ENCODE measurements at regions not wholly inside any gene's neighbourhood (a gene's known extent, or its start where the extent isn't known, plus 50 kb on each side); places are given as distances from the start of the nearest gene placed in this dataset.

- CTCF ChIA-PET: no interaction called here
- peaks cover 13% of the 10 kb centered on the region for H3K27me3 ChIP-seq (ENCODE audit: insufficient read depth, low read length)
- H3K27ac ChIP-seq (ENCODE audit: low read depth, low read length): no peak overlapping the region
Observed at GRCh38 chr5:109945097-109945678, 255.5 kb downstream of the MAN2A1 start.

More at GRCh38 chr5:109945097-109945678, 255.5 kb downstream of the MAN2A1 start:
- no TSS peak for BruUV-seq (replicated peaks)
- DNase-seq (ENCODE audit: low read depth, low spot score): no peak
- no peak overlapping the region for H2AFZ ChIP-seq (ENCODE audit: low read depth, low read length, poor library complexity, severe bottlenecking)
- intact Hi-C loops (cut with micrococcal nuclease): no loop called here
- POLR2A ChIA-PET: no interaction called here
- TF ChIP-seq FOSL1 (IDR thresholded peaks at IDR 0.05; ENCODE audit: low read depth): no peak
- TF ChIP-seq ATF3 (IDR thresholded peaks at IDR 0.05): no peak
- TF ChIP-seq MAX (IDR thresholded peaks at IDR 0.05): no peak
- TF ChIP-seq SIN3A (IDR thresholded peaks at IDR 0.05; ENCODE audit: low read depth): no peak
- TF ChIP-seq EZH2 (IDR thresholded peaks at IDR 0.05): no peak
- TF ChIP-seq CBX3 (IDR thresholded peaks at IDR 0.05; ENCODE audit: low read depth): no peak
- TF ChIP-seq POLR2A (IDR thresholded peaks at IDR 0.05; ENCODE audit: borderline replicate concordance, extremely low read depth, insufficient read depth, insufficient read length): no peak
- no peak for TF ChIP-seq TCF7L2 (IDR thresholded peaks at IDR 0.05; ENCODE audit: borderline replicate concordance, extremely low read depth, insufficient read depth, insufficient read length)
- TF ChIP-seq CTCF (IDR thresholded peaks at IDR 0.05 in 2 of 3, conservative IDR thresholded peaks at IDR 0.05 in 1 of 3; ENCODE audit: borderline replicate concordance in 1 of 3, insufficient read depth in 1 of 3, low read depth in 2 of 3, low read length in 2 of 3): no peak
- TF ChIP-seq ZNF274 (IDR thresholded peaks at IDR 0.05; ENCODE audit: low read depth, low read length): no peak
- TF ChIP-seq REST (IDR thresholded peaks at IDR 0.05; ENCODE audit: low read depth): no peak
- TF ChIP-seq ZFX (IDR thresholded peaks at IDR 0.05): no peak
- TF ChIP-seq JUND (IDR thresholded peaks at IDR 0.05): no peak
- no peak for TF ChIP-seq YY1 (IDR thresholded peaks at IDR 0.05; ENCODE audit: extremely low read depth, insufficient replicate concordance, low read depth, low read length)
- no peak for TF ChIP-seq ELF1 (IDR thresholded peaks at IDR 0.05; ENCODE audit: borderline replicate concordance, low read depth)
- no peak for TF ChIP-seq SP1 (IDR thresholded peaks at IDR 0.05; ENCODE audit: low read depth)
- H3K79me2 ChIP-seq (ENCODE audit: insufficient read depth, low read length): no peaks in the 10 kb centered on the region
- no peaks in the 10 kb centered on the region for H3K36me3 ChIP-seq (ENCODE audit: control insufficient read depth in 1 of 2, insufficient read depth in 2 of 2, low read length in 2 of 2)
- H3K4me2 ChIP-seq (ENCODE audit: low read length): no peak overlapping the region
- no peak overlapping the region for H3K4me3 ChIP-seq (replicated peaks in 1 of 2; ENCODE audit: low read depth in 1 of 2, low read length in 2 of 2)
- H3K4me1 ChIP-seq (ENCODE audit: control insufficient read depth in 1 of 2, insufficient read depth in 2 of 2, low read length in 2 of 2): no peaks in the 10 kb centered on the region; a peak in 1 of 4 replicates
- no peaks in the 10 kb centered on the region for H4K20me1 ChIP-seq (ENCODE audit: insufficient read depth)
- H3K9ac ChIP-seq (ENCODE audit: low read length): no peak overlapping the region
- no peaks in the 10 kb centered on the region for H3K9me3 ChIP-seq (ENCODE audit: control insufficient read depth in 1 of 2, insufficient read depth in 1 of 2, low read depth in 1 of 2, low read length in 2 of 2)
- ATAC-seq: no peak
- RAD21 ChIA-PET (ENCODE audit: low non-redundant PET in 1 of 2, low total read pairs in 2 of 2, uncharacterized antibody in 2 of 2, unreplicated experiment in 2 of 2): no interaction called here
- no peaks in the 10 kb centered on the region for H3K9me2 ChIP-seq (ENCODE audit: insufficient read depth)
